ENCODE measurements at regions not wholly inside any gene's neighbourhood (a gene's known extent, or its start where the extent isn't known, plus 50 kb on each side); places are given as distances from the start of the nearest gene placed in this dataset.

GRCh38 chr7:26007510-26007909 lies 144.5 kb upstream of the NFE2L3 start:
- no peak for DNase-seq
- intact Hi-C loops (cut with micrococcal nuclease) = no loop called here
- no peaks in the 10 kb centered on the region for H3K9me3 Mint-ChIP-seq
- no peak overlapping the region for H3K4me3 Mint-ChIP-seq
- H3K4me1 Mint-ChIP-seq = no peaks in the 10 kb centered on the region
- no peaks in the 10 kb centered on the region for H3K36me3 Mint-ChIP-seq (ENCODE audit: low read depth)
- H3K27ac Mint-ChIP-seq = no peak overlapping the region
- peaks cover 7% of the 10 kb centered on the region for H3K27me3 Mint-ChIP-seq

- DNase-seq = no peak
- intact Hi-C loops (cut with micrococcal nuclease) = no loop called here
- Mint-ChIP-seq H3K27ac (no peak overlapping the region), H3K4me1 (no peaks in the 10 kb centered on the region), H3K9me3 (no peaks in the 10 kb centered on the region), H3K36me3 (ENCODE audit: low read depth) (no peaks in the 10 kb centered on the region), H3K4me3 (no peak overlapping the region), H3K27me3 (peaks cover 7% of the 10 kb centered on the region)
These were observed 143.6 kb upstream of the NFE2L3 start for GRCh38 chr7:26008428-26008827.

- Mint-ChIP-seq H3K9me3 (no peaks in the 10 kb centered on the region), H3K36me3 (ENCODE audit: low read depth) (no peaks in the 10 kb centered on the region), H3K27ac (no peak overlapping the region), H3K4me3 (no peak overlapping the region), H3K4me1 (no peaks in the 10 kb centered on the region), H3K27me3 (peaks cover 17% of the 10 kb centered on the region)
- no peak for DNase-seq
- intact Hi-C loops (cut with micrococcal nuclease) = no loop called here
These were observed 140.8 kb upstream of the NFE2L3 start for GRCh38 chr7:26011039-26011696.

GRCh38 chr7:26013551-26014083 lies 138.4 kb upstream of the NFE2L3 start:
- no peaks in the 10 kb centered on the region for H3K4me1 Mint-ChIP-seq
- H3K36me3 Mint-ChIP-seq (ENCODE audit: low read depth) = no peaks in the 10 kb centered on the region
- H3K9me3 Mint-ChIP-seq = peaks cover 14% of the 10 kb centered on the region
- no peak overlapping the region for H3K27ac Mint-ChIP-seq
- DNase-seq = no peak
- H3K4me3 Mint-ChIP-seq = no peak overlapping the region
- peaks cover 26% of the 10 kb centered on the region for H3K27me3 Mint-ChIP-seq
- intact Hi-C loops (cut with micrococcal nuclease) = no loop called here

GRCh38 chr7:26022982-26023381 lies 129.0 kb upstream of the NFE2L3 start:
- Mint-ChIP-seq H3K36me3 (ENCODE audit: low read depth) (no peaks in the 10 kb centered on the region), H3K4me1 (no peaks in the 10 kb centered on the region), H3K4me3 (no peak overlapping the region), H3K27ac (no peak overlapping the region), H3K9me3 (no peaks in the 10 kb centered on the region), H3K27me3 (peaks cover 1% of the 10 kb centered on the region)
- intact Hi-C loops (cut with micrococcal nuclease) = no loop called here
- no peak for DNase-seq

GRCh38 chr7:26029911-26030310 lies 122.1 kb upstream of the NFE2L3 start:
- Mint-ChIP-seq H3K9me3 (no peaks in the 10 kb centered on the region), H3K4me3 (no peak overlapping the region), H3K27ac (no peak overlapping the region), H3K36me3 (ENCODE audit: low read depth) (no peaks in the 10 kb centered on the region), H3K4me1 (peaks cover 3% of the 10 kb centered on the region), H3K27me3 (peaks cover 10% of the 10 kb centered on the region)
- no peak for DNase-seq
- intact Hi-C loops (cut with micrococcal nuclease) = no loop called here

GRCh38 chr7:26034391-26034790 lies 117.6 kb upstream of the NFE2L3 start:
- no peak for DNase-seq
- no peaks in the 10 kb centered on the region for H3K36me3 Mint-ChIP-seq (ENCODE audit: low read depth)
- H3K4me1 Mint-ChIP-seq = peaks cover 9% of the 10 kb centered on the region
- H3K9me3 Mint-ChIP-seq = no peaks in the 10 kb centered on the region
- H3K27ac Mint-ChIP-seq = no peak overlapping the region
- H3K27me3 Mint-ChIP-seq = peaks cover 18% of the 10 kb centered on the region
- H3K4me3 Mint-ChIP-seq = no peak overlapping the region
- intact Hi-C loops (cut with micrococcal nuclease) = no loop called here

GRCh38 chr7:26035552-26035951 lies 116.4 kb upstream of the NFE2L3 start:
- no peak overlapping the region for H3K4me3 Mint-ChIP-seq
- intact Hi-C loops (cut with micrococcal nuclease) = no loop called here
- H3K27me3 Mint-ChIP-seq = peaks cover 20% of the 10 kb centered on the region
- H3K36me3 Mint-ChIP-seq (ENCODE audit: low read depth) = no peaks in the 10 kb centered on the region
- peaks cover 9% of the 10 kb centered on the region for H3K4me1 Mint-ChIP-seq
- H3K9me3 Mint-ChIP-seq = no peaks in the 10 kb centered on the region
- no peak for DNase-seq
- H3K27ac Mint-ChIP-seq = no peak overlapping the region

- intact Hi-C loops (cut with micrococcal nuclease) = no loop called here
- no peaks in the 10 kb centered on the region for H3K36me3 Mint-ChIP-seq (ENCODE audit: low read depth)
- H3K4me1 Mint-ChIP-seq = peaks cover 9% of the 10 kb centered on the region
- H3K4me3 Mint-ChIP-seq = no peak overlapping the region
- H3K27me3 Mint-ChIP-seq = peaks cover 21% of the 10 kb centered on the region
- no peak for DNase-seq
- H3K9me3 Mint-ChIP-seq = no peaks in the 10 kb centered on the region
- H3K27ac Mint-ChIP-seq = no peak overlapping the region
These were observed 115.9 kb upstream of the NFE2L3 start for GRCh38 chr7:26036092-26036491.

GRCh38 chr7:26038201-26038990 lies 113.6 kb upstream of the NFE2L3 start:
- H3K27ac Mint-ChIP-seq = peak overlapping the region; percentile 15
- peaks cover 19% of the 10 kb centered on the region for H3K27me3 Mint-ChIP-seq
- intact Hi-C loops (cut with micrococcal nuclease) = no loop called here

GRCh38 chr7:26040085-26040484 lies 111.9 kb upstream of the NFE2L3 start:
- Mint-ChIP-seq H3K27me3 (peaks cover 27% of the 10 kb centered on the region), H3K4me3 (no peak overlapping the region), H3K9me3 (no peaks in the 10 kb centered on the region), H3K27ac (no peak overlapping the region), H3K36me3 (ENCODE audit: low read depth) (no peaks in the 10 kb centered on the region), H3K4me1 (peaks cover 6% of the 10 kb centered on the region)
- intact Hi-C loops (cut with micrococcal nuclease) = no loop called here
- DNase-seq = no peak

More at GRCh38 chr7:26038201-26038990, 113.6 kb upstream of the NFE2L3 start:
- Mint-ChIP-seq H3K4me1 (peaks cover 9% of the 10 kb centered on the region), H3K4me3 (peak overlapping the region; percentile 10), H3K9me3 (no peaks in the 10 kb centered on the region), H3K36me3 (ENCODE audit: low read depth) (no peaks in the 10 kb centered on the region)
- no peak for DNase-seq

- no peaks in the 10 kb centered on the region for H3K9me3 Mint-ChIP-seq
- no peaks in the 10 kb centered on the region for H3K36me3 Mint-ChIP-seq (ENCODE audit: low read depth)
- peaks cover 28% of the 10 kb centered on the region for H3K27me3 Mint-ChIP-seq
- intact Hi-C loops (cut with micrococcal nuclease) = no loop called here
- peaks cover 6% of the 10 kb centered on the region for H3K4me1 Mint-ChIP-seq
- H3K27ac Mint-ChIP-seq = no peak overlapping the region
- no peak overlapping the region for H3K4me3 Mint-ChIP-seq
- DNase-seq = no peak
These were observed 109.8 kb upstream of the NFE2L3 start for GRCh38 chr7:26042237-26042636.

- Mint-ChIP-seq H3K27ac (no peak overlapping the region), H3K36me3 (ENCODE audit: low read depth) (no peaks in the 10 kb centered on the region), H3K4me3 (no peak overlapping the region), H3K27me3 (peaks cover 22% of the 10 kb centered on the region), H3K9me3 (no peaks in the 10 kb centered on the region), H3K4me1 (no peaks in the 10 kb centered on the region)
- DNase-seq = no peak
- intact Hi-C loops (cut with micrococcal nuclease) = no loop called here
These were observed 108.2 kb upstream of the NFE2L3 start for GRCh38 chr7:26043801-26044200.

- peaks cover 25% of the 10 kb centered on the region for H3K27me3 Mint-ChIP-seq
- no peak overlapping the region for H3K4me3 Mint-ChIP-seq
- no peak for DNase-seq
- intact Hi-C loops (cut with micrococcal nuclease) = no loop called here
- H3K4me1 Mint-ChIP-seq = no peaks in the 10 kb centered on the region
- H3K27ac Mint-ChIP-seq = no peak overlapping the region
- H3K9me3 Mint-ChIP-seq = no peaks in the 10 kb centered on the region
- H3K36me3 Mint-ChIP-seq (ENCODE audit: low read depth) = no peaks in the 10 kb centered on the region
These were observed 107.7 kb upstream of the NFE2L3 start for GRCh38 chr7:26044320-26044719.

All from activated CD4-positive, alpha-beta T cell treated with anti-CD3 and anti-CD28 coated beads, Interleukin-2, amount 10 ng/mL, durations not matched to agents 24 days and 14 days (primary cell).